ENCODE measurements at regions not wholly inside any gene's neighbourhood (a gene's known extent, or its start where the extent isn't known, plus 50 kb on each side); places are given as distances from the start of the nearest gene placed in this dataset.

DNA sequence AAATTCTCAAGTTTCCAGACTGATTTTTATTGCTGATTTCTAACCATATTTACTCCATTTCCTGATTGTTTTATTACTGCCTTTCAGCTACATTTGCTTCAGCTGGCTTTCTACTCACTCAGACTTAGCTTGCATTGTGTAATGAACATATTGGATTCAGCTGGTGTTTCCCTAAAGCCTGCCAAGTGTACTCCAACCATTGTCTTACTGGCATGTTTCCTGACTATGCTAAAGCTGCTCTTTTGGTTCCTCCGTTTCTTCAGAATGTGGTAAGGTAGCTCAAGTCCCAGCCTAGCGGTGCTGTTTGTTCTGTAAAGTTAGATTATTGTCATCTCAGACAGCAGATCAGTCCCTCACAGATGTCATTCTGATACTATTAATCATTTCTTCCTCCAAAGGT lies 53.1 kb upstream of the GLRA2 start:
- H3K9me3 ChIP-seq: no peaks in the 10 kb centered on the region
- intact Hi-C loops (cut with DNase I): no loop called here
- TF ChIP-seq, protein P1, sequence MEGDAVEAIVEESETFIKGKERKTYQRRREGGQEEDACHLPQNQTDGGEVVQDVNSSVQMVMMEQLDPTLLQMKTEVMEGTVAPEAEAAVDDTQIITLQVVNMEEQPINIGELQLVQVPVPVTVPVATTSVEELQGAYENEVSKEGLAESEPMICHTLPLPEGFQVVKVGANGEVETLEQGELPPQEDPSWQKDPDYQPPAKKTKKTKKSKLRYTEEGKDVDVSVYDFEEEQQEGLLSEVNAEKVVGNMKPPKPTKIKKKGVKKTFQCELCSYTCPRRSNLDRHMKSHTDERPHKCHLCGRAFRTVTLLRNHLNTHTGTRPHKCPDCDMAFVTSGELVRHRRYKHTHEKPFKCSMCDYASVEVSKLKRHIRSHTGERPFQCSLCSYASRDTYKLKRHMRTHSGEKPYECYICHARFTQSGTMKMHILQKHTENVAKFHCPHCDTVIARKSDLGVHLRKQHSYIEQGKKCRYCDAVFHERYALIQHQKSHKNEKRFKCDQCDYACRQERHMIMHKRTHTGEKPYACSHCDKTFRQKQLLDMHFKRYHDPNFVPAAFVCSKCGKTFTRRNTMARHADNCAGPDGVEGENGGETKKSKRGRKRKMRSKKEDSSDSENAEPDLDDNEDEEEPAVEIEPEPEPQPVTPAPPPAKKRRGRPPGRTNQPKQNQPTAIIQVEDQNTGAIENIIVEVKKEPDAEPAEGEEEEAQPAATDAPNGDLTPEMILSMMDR (IDR thresholded peaks at IDR 0.05): no peak
- no peak for TF ChIP-seq POLR2A (IDR thresholded peaks at IDR 0.05)
- no peaks in the 10 kb centered on the region for H3K36me3 ChIP-seq
- H3K27me3 ChIP-seq: no peaks in the 10 kb centered on the region
- H3K4me1 ChIP-seq: no peaks in the 10 kb centered on the region
- no peak overlapping the region for H3K27ac ChIP-seq
- WGBS, 2 donors: 13 to 59% methylated on average over 2 of the region's 2 CpGs
- no peak overlapping the region for H3K4me3 ChIP-seq (replicated peaks in 1 of 3)
- no peak for DNase-seq

GRCh38 chrX:14449773-14450172 lies 79.6 kb upstream of the GLRA2 start:
- Histone ChIP-seq H3K4me1 (no peaks in the 10 kb centered on the region), H3K27me3 (no peaks in the 10 kb centered on the region), H3K4me3 (replicated peaks in 1 of 3) (no peak overlapping the region), H3K36me3 (no peaks in the 10 kb centered on the region), H3K27ac (no peak overlapping the region), H3K9me3 (no peaks in the 10 kb centered on the region)
- TF ChIP-seq, protein P1 (IDR thresholded peaks at IDR 0.05): no peak
- no peak for TF ChIP-seq POLR2A (IDR thresholded peaks at IDR 0.05)
- intact Hi-C loops (cut with DNase I): no loop called here
- WGBS, 2 donors: 100% methylated on average over 1 of the region's 2 CpGs; no CpG with 5 or more reads in 1 of the 2 donors
- DNase-seq: no peak

GRCh38 chrX:14448406-14448805 lies 80.9 kb upstream of the GLRA2 start:
- WGBS, 2 donors: 87 to 96% methylated on average over 6 to 9 of the region's 9 CpGs
- no peak for TF ChIP-seq POLR2A (IDR thresholded peaks at IDR 0.05)
- TF ChIP-seq, protein P1 (IDR thresholded peaks at IDR 0.05): no peak
- Histone ChIP-seq H3K4me3 (replicated peaks in 1 of 3) (no peak overlapping the region), H3K27ac (no peak overlapping the region), H3K4me1 (no peaks in the 10 kb centered on the region), H3K36me3 (no peaks in the 10 kb centered on the region), H3K9me3 (no peaks in the 10 kb centered on the region), H3K27me3 (no peaks in the 10 kb centered on the region)
- intact Hi-C loops (cut with DNase I): no loop called here
- no peak for DNase-seq

GRCh38 chrX:14440106-14440505 lies 89.2 kb upstream of the GLRA2 start:
- 86 to 96% methylated on average over 1 of the region's 1 CpG for WGBS, 2 donors
- DNase-seq: no peak
- intact Hi-C loops (cut with DNase I): no loop called here
- Histone ChIP-seq H3K4me3 (replicated peaks in 1 of 3) (no peak overlapping the region), H3K36me3 (no peaks in the 10 kb centered on the region), H3K9me3 (no peaks in the 10 kb centered on the region), H3K27me3 (no peaks in the 10 kb centered on the region), H3K4me1 (no peaks in the 10 kb centered on the region), H3K27ac (no peak overlapping the region)
- TF ChIP-seq, protein P1 (IDR thresholded peaks at IDR 0.05): no peak
- no peak for TF ChIP-seq POLR2A (IDR thresholded peaks at IDR 0.05)

GRCh38 chrX:14427614-14428013 lies 101.7 kb upstream of the GLRA2 start:
- Histone ChIP-seq H3K36me3 (no peaks in the 10 kb centered on the region), H3K4me3 (replicated peaks in 1 of 3) (no peak overlapping the region), H3K27me3 (no peaks in the 10 kb centered on the region), H3K9me3 (no peaks in the 10 kb centered on the region), H3K27ac (no peak overlapping the region), H3K4me1 (no peaks in the 10 kb centered on the region)
- intact Hi-C loops (cut with DNase I): no loop called here
- no peak for TF ChIP-seq POLR2A (IDR thresholded peaks at IDR 0.05)
- TF ChIP-seq, protein P1 (IDR thresholded peaks at IDR 0.05): no peak
- WGBS, 2 donors: 80 to 97% methylated on average over 1 of the region's 1 CpG
- no peak for DNase-seq
